ENCODE measurements at regions not wholly inside any gene's neighbourhood (a gene's known extent, or its start where the extent isn't known, plus 50 kb on each side); places are given as distances from the start of the nearest gene placed in this dataset.

DNA sequence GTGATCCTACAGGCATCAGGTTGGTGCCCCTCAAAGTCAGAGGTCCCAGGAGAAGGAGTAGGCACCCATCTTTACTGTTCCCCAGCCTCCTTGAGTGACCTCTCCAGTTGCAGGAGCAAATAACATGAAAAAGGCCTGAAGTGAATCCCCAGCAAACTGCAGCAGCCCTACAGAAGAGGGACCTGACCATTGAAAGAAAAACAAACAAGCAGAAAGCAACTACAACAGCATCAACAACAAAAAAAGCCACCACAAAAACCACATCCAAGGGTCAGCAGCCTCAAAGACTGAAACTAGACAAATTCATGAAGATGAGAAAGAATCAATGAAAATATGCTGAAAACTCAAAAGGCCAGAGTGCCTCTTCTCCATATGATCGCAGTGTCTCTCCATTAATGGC, 128.7 kb downstream of the ANKRD50 start:
- Histone ChIP-seq H3K9me3 (ENCODE audit: control insufficient read depth in 1 of 2, low read length in 2 of 2) (peaks cover 0 to 3% of the 10 kb centered on the region in 2 donors), H3K27ac (ENCODE audit: low read length) (no peak overlapping the region), H3K27me3 (ENCODE audit: low read depth, low read length) (no peaks in the 10 kb centered on the region), H3K36me3 (ENCODE audit: control insufficient read depth in 1 of 2, insufficient read depth in 2 of 2, low read length in 2 of 2) (no peaks in the 10 kb centered on the region), H3K4me1 (ENCODE audit: control insufficient read depth in 1 of 2, insufficient read depth in 2 of 2, low read length in 2 of 2) (no peaks in the 10 kb centered on the region), H3K4me3 (ENCODE audit: low read depth in 1 of 2, low read length in 2 of 2) (no peak overlapping the region)

GRCh38 chr4:124589786-124590185, 122.7 kb downstream of the ANKRD50 start:
- H3K9me3 ChIP-seq (ENCODE audit: control insufficient read depth in 1 of 2, low read length in 2 of 2), result no peaks in the 10 kb centered on the region
- no peaks in the 10 kb centered on the region for H3K36me3 ChIP-seq (ENCODE audit: control insufficient read depth in 1 of 2, insufficient read depth in 2 of 2, low read length in 2 of 2)
- H3K4me1 ChIP-seq (ENCODE audit: control insufficient read depth in 1 of 2, insufficient read depth in 2 of 2, low read length in 2 of 2), result no peaks in the 10 kb centered on the region
- H3K27me3 ChIP-seq (ENCODE audit: low read depth, low read length), result no peaks in the 10 kb centered on the region
- H3K27ac ChIP-seq (ENCODE audit: low read length), result no peak overlapping the region
- no peak overlapping the region for H3K4me3 ChIP-seq (ENCODE audit: low read depth in 1 of 2, low read length in 2 of 2)

DNA sequence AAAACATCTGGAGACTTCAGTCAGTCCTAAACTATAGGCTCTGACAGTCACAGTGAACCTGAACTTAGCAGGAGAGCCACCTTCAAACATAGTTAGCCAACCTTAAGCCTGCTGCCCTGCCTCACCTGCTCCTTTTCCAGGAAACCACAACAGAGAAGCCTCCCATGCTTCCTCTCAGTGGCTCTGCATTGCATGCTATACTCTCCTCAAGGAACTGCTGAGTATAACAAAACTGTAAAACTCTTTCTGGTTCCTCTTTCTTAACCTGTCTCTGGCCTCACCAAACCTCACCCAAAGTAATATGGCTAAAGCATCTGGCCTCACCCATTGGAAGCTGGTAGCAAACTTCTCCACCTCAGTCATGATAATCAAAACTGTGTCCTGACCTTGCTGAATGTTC, 122.1 kb downstream of the ANKRD50 start:
- H3K36me3 ChIP-seq (ENCODE audit: control insufficient read depth in 1 of 2, insufficient read depth in 2 of 2, low read length in 2 of 2), result no peaks in the 10 kb centered on the region
- H3K9me3 ChIP-seq (ENCODE audit: control insufficient read depth in 1 of 2, low read length in 2 of 2), result no peaks in the 10 kb centered on the region
- no peaks in the 10 kb centered on the region for H3K4me1 ChIP-seq (ENCODE audit: control insufficient read depth in 1 of 2, insufficient read depth in 2 of 2, low read length in 2 of 2)
- H3K27me3 ChIP-seq (ENCODE audit: low read depth, low read length), result no peaks in the 10 kb centered on the region
- no peak overlapping the region for H3K27ac ChIP-seq (ENCODE audit: low read length)
- H3K4me3 ChIP-seq (ENCODE audit: low read depth in 1 of 2, low read length in 2 of 2), result no peak overlapping the region

GRCh38 chr4:124591637-124592036, 120.9 kb downstream of the ANKRD50 start:
- Histone ChIP-seq H3K4me1 (ENCODE audit: control insufficient read depth in 1 of 2, insufficient read depth in 2 of 2, low read length in 2 of 2) (no peaks in the 10 kb centered on the region), H3K27ac (ENCODE audit: low read length) (no peak overlapping the region), H3K27me3 (ENCODE audit: low read depth, low read length) (no peaks in the 10 kb centered on the region), H3K36me3 (ENCODE audit: control insufficient read depth in 1 of 2, insufficient read depth in 2 of 2, low read length in 2 of 2) (no peaks in the 10 kb centered on the region), H3K4me3 (ENCODE audit: low read depth in 1 of 2, low read length in 2 of 2) (no peak overlapping the region), H3K9me3 (ENCODE audit: control insufficient read depth in 1 of 2, low read length in 2 of 2) (no peaks in the 10 kb centered on the region)

DNA sequence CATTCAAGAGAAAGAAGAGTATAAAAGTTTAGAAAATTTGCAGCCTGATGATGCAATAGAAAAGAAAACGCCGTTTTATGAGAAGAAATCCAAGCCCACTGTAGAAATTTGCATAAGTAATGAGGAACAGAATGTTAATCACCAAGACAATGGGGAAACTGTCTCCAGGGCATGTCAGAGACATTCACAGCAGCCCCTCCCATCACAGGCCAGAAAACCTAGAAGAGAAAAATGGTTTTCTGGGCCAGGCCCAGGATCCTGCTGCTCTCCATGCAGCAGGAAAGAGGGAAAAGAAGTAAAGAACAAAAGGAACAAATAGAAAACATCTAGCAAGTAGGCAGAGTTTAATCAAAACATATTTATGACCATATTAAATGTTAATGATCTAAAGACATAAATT, 119.0 kb downstream of the ANKRD50 start:
- Histone ChIP-seq H3K27ac (ENCODE audit: low read length) (no peak overlapping the region), H3K4me3 (ENCODE audit: low read depth in 1 of 2, low read length in 2 of 2) (no peak overlapping the region), H3K27me3 (ENCODE audit: low read depth, low read length) (no peaks in the 10 kb centered on the region), H3K36me3 (ENCODE audit: control insufficient read depth in 1 of 2, insufficient read depth in 2 of 2, low read length in 2 of 2) (no peaks in the 10 kb centered on the region), H3K9me3 (ENCODE audit: control insufficient read depth in 1 of 2, low read length in 2 of 2) (no peaks in the 10 kb centered on the region), H3K4me1 (ENCODE audit: control insufficient read depth in 1 of 2, insufficient read depth in 2 of 2, low read length in 2 of 2) (no peaks in the 10 kb centered on the region)

DNA sequence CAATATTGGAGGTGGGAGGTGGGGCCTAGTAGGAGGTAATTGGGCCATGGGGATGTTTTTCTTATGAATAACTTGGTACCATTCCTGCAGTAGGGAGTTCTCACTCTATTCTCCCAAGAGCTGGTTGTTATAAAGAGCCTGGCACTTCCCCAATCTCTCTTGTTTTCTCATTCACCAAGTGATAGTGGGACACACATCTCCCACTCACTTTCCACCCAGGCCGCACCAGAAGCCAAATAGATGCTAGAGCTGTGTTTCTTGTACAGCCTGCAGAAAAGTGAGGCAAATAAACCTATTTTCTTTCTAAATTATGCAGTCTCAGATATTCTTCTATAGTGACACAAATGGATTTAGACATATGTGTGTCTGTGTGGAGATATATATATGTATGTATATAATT, 117.6 kb downstream of the ANKRD50 start:
- Histone ChIP-seq H3K9me3 (ENCODE audit: control insufficient read depth in 1 of 2, low read length in 2 of 2) (no peaks in the 10 kb centered on the region), H3K4me3 (ENCODE audit: low read depth in 1 of 2, low read length in 2 of 2) (no peak overlapping the region), H3K4me1 (ENCODE audit: control insufficient read depth in 1 of 2, insufficient read depth in 2 of 2, low read length in 2 of 2) (no peaks in the 10 kb centered on the region), H3K27ac (ENCODE audit: low read length) (no peak overlapping the region), H3K27me3 (ENCODE audit: low read depth, low read length) (no peaks in the 10 kb centered on the region), H3K36me3 (ENCODE audit: control insufficient read depth in 1 of 2, insufficient read depth in 2 of 2, low read length in 2 of 2) (no peaks in the 10 kb centered on the region)

DNA sequence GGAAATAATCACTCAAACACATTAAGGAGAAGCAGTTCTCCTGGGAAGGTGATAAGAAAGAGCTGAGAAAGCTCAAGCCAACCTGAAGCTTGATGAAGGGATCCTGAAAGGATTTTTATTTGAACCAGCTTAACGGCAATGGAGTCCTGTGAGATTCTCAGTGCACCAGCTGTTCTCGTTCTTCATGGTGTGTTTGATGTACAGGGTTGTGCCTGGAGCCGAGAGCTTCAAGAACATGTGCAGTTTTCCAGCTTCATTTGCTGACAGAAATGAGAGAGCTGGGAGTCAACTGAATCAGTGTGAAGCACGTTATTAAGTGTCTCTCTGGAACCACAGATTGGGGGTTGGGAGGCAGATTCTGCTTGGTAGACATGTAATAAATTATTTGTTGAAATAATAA, 115.7 kb downstream of the ANKRD50 start:
- Histone ChIP-seq H3K9me3 (ENCODE audit: control insufficient read depth in 1 of 2, low read length in 2 of 2) (no peaks in the 10 kb centered on the region), H3K27ac (ENCODE audit: low read length) (no peak overlapping the region), H3K4me3 (ENCODE audit: low read depth in 1 of 2, low read length in 2 of 2) (no peak overlapping the region), H3K4me1 (ENCODE audit: control insufficient read depth in 1 of 2, insufficient read depth in 2 of 2, low read length in 2 of 2) (no peaks in the 10 kb centered on the region), H3K36me3 (ENCODE audit: control insufficient read depth in 1 of 2, insufficient read depth in 2 of 2, low read length in 2 of 2) (no peaks in the 10 kb centered on the region), H3K27me3 (ENCODE audit: low read depth, low read length) (no peaks in the 10 kb centered on the region)

DNA sequence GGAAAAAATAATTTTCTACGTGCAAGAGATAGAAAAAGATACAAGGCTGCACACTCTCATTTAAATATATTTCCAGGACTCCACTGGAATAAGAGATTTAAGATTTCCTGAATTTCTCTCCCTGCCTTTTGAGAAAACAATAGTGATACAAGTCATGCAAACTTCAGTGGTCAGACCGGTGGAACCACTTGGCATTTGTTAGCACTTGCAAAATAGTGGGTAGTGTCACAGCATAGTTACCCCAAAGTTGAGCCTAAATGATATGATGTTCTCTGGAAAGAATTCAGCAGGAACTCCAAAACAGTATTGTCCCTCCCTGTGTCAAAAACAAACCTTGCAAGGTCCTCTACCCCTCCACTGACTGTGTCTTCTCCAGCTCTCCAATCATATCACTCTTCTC, 102.3 kb downstream of the ANKRD50 start:
- Histone ChIP-seq H3K4me1 (ENCODE audit: control insufficient read depth in 1 of 2, insufficient read depth in 2 of 2, low read length in 2 of 2) (no peaks in the 10 kb centered on the region), H3K36me3 (ENCODE audit: control insufficient read depth in 1 of 2, insufficient read depth in 2 of 2, low read length in 2 of 2) (peaks cover 0 to 5% of the 10 kb centered on the region in 2 donors), H3K9me3 (ENCODE audit: control insufficient read depth in 1 of 2, low read length in 2 of 2) (no peaks in the 10 kb centered on the region), H3K27ac (ENCODE audit: low read length) (no peak overlapping the region), H3K27me3 (ENCODE audit: low read depth, low read length) (no peaks in the 10 kb centered on the region), H3K4me3 (ENCODE audit: low read depth in 1 of 2, low read length in 2 of 2) (no peak overlapping the region)
